Heart left ventricle (tissue), 13 donors: ENCODE measurements at regions not wholly inside any gene's neighbourhood (a gene's known extent, or its start where the extent isn't known, plus 50 kb on each side); places are given as distances from the start of the nearest gene placed in this dataset.

Source experiments
- POLR2A ChIP-seq, 2 donors: fragments of 450-650 bp; IDR thresholded peaks; one replicate each; pipeline ENCODE4 v1.6.1; 2017; ENCODE audit warnings: antibody characterized with exemption in 2 of 2, mild to moderate bottlenecking in 2 of 2, moderate library complexity in 2 of 2
- TF ChIP-seq, protein P1 (sequence below), 12 donors: fragments of 200-600 bp; sonication (generic) in 4 of 12; IDR thresholded peaks; one replicate each; pipeline versions ENCODE4 v1.5.0 to v1.8.0; 2018 to 2022; ENCODE audit warnings: antibody characterized with exemption in 12 of 12, mild to moderate bottlenecking in 5 of 12
- donor health status: ischemic (EF 13 %, LVEDD 7.1; RV severe dilation, severe dysfunction).
- donor health status: DM: no; HTN: yes; CAD: no.
- donor health status: DM: no; HTN: no; CAD: no.
- donor health status: ischemic (EF 25% LVEDD 6.9; RV normal size, moderate dysfunction).
- donor health status: ischemic (EF 25% LVEDD 5.7; RV mildly dilated, moderate dysfunction).
- donor health status: ischemic (EF 35%, LVEDD 5.7; RV mildly dilated, moderate dysfunction).
- donor health status: nonischemic (EF 11% LVEDD 7.7; RV severe dilation, severe dysfunction).
- donor health status: DM: yes; HTN: yes; CAD: no.
- donor health status: PGD.
- donor health status: ischemic (EF 29% LVEDD 5.4; RV normal size, mild dysfunction).
- donor health status: nonischemic (EF 23%, LVEDD 6.1; RV moderate dilation, normal function).

DNA sequence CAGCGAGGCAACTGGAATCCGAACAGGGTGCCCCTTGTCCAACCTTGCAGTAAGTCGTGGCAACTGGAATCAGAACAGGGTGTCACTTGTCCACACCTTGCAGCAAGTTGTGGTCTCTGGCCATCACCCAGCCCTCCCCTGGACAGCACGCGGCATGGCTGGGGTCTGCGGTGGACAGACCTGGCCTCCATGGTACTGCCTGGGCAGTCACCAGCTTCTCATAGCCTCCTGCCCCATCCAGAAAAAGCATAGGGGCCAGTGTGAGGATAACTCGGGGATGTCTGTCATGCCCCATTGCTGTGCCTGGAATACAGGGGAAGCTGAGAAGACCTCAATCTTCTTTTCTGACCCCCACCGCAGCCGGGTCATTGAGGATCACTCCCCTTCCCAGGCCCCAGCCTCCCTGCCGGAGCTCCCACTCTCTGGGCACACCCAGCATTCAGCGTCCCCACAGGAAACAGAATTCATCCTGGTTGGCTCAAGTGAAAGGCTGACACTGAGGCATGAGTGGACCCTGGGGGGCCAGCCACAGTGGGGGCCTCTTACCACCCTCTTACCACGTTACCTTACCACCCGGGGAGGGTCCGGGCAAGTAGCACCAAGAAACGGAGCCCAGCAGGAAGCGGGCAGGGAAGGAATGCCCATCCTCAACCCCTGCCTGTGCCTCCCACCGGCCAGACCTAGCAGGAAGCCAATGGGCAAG is 68.0 kb upstream of the RAB6C start:
- TF ChIP-seq, protein P1, sequence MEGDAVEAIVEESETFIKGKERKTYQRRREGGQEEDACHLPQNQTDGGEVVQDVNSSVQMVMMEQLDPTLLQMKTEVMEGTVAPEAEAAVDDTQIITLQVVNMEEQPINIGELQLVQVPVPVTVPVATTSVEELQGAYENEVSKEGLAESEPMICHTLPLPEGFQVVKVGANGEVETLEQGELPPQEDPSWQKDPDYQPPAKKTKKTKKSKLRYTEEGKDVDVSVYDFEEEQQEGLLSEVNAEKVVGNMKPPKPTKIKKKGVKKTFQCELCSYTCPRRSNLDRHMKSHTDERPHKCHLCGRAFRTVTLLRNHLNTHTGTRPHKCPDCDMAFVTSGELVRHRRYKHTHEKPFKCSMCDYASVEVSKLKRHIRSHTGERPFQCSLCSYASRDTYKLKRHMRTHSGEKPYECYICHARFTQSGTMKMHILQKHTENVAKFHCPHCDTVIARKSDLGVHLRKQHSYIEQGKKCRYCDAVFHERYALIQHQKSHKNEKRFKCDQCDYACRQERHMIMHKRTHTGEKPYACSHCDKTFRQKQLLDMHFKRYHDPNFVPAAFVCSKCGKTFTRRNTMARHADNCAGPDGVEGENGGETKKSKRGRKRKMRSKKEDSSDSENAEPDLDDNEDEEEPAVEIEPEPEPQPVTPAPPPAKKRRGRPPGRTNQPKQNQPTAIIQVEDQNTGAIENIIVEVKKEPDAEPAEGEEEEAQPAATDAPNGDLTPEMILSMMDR (IDR thresholded peaks at IDR 0.05) = no peak
- TF ChIP-seq POLR2A (IDR thresholded peaks at IDR 0.05) = no peak
